ENCODE measurements at regions not wholly inside any gene's neighbourhood (a gene's known extent, or its start where the extent isn't known, plus 50 kb on each side); places are given as distances from the start of the nearest gene placed in this dataset.

- peaks cover 38% of the 10 kb centered on the region for H3K27me3 ChIP-seq (ENCODE audit: control insufficient read depth, insufficient read depth, low read length)
- no peaks in the 10 kb centered on the region for H3K4me1 ChIP-seq (ENCODE audit: control insufficient read depth, insufficient read depth, low read length)
- H3K9me3 ChIP-seq (replicated peaks; ENCODE audit: low read length), result no peaks in the 10 kb centered on the region
- H3K4me3 ChIP-seq (ENCODE audit: low read length), result no peak overlapping the region
- H3K36me3 ChIP-seq (ENCODE audit: insufficient read depth, low read length), result no peaks in the 10 kb centered on the region
- no peak overlapping the region for H3K9ac ChIP-seq (ENCODE audit: low read depth, low read length)
- H3K4me2 ChIP-seq (ENCODE audit: low read length), result no peak overlapping the region
Measured at GRCh38 chr14:53793790-53794505, 162.7 kb downstream of the BMP4 start.

DNA sequence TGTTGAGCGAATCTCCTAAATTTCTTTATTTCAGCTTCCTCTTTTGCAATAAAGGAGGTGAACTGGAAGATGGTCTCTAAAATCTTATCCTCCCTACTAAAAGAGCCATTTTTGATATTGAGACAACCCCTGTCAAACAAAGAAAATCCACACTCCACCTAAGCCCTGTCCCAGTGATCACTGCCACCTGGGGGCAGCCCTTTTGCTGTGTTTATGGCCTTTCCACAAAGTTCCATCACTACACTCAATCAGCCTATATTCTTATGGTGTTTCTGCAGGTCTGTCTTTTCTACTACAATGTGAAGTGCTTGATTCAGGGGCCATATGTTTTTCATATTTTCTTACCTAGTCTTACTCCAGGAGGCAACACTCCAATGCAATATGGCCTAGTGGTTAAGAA lies 163.7 kb downstream of the BMP4 start:
- no peak overlapping the region for H3K9ac ChIP-seq (ENCODE audit: low read depth, low read length)
- no peaks in the 10 kb centered on the region for H3K36me3 ChIP-seq (ENCODE audit: insufficient read depth, low read length)
- peaks cover 41% of the 10 kb centered on the region for H3K27me3 ChIP-seq (ENCODE audit: control insufficient read depth, insufficient read depth, low read length)
- H3K4me3 ChIP-seq (ENCODE audit: low read length), result no peak overlapping the region
- H3K9me3 ChIP-seq (replicated peaks; ENCODE audit: low read length), result no peaks in the 10 kb centered on the region
- no peaks in the 10 kb centered on the region for H3K4me1 ChIP-seq (ENCODE audit: control insufficient read depth, insufficient read depth, low read length)
- no peak overlapping the region for H3K4me2 ChIP-seq (ENCODE audit: low read length)

- Histone ChIP-seq H3K4me2 (ENCODE audit: low read length) (no peak overlapping the region), H3K27me3 (ENCODE audit: control insufficient read depth, insufficient read depth, low read length) (peaks cover 31% of the 10 kb centered on the region), H3K4me3 (ENCODE audit: low read length) (no peak overlapping the region), H3K9me3 (replicated peaks; ENCODE audit: low read length) (no peaks in the 10 kb centered on the region), H3K4me1 (ENCODE audit: control insufficient read depth, insufficient read depth, low read length) (no peaks in the 10 kb centered on the region), H3K36me3 (ENCODE audit: insufficient read depth, low read length) (no peaks in the 10 kb centered on the region), H3K9ac (ENCODE audit: low read depth, low read length) (no peak overlapping the region)
Measured at GRCh38 chr14:53790731-53791500, 165.7 kb downstream of the BMP4 start.

DNA sequence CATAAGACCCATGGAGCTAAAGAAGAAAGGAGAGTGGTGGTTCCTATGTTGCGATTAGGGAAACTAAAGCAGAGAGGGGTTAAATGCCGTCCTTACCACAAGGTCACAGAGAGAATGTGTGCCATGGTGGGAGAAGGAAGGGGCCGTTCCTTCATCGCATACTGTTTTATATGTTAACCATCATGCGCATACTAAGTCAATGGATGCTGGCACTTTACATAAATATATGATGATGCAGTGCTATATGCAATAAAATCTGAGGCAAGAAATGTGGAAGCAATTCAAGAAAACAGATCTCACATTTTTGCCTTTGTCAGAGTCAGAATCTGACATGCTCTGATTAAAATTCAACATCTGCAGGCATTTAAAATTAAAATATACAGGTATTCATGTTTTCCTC lies 168.1 kb downstream of the BMP4 start:
- no peaks in the 10 kb centered on the region for H3K4me1 ChIP-seq (ENCODE audit: control insufficient read depth, insufficient read depth, low read length)
- H3K4me3 ChIP-seq (ENCODE audit: low read length), result no peak overlapping the region
- no peaks in the 10 kb centered on the region for H3K36me3 ChIP-seq (ENCODE audit: insufficient read depth, low read length)
- H3K9me3 ChIP-seq (replicated peaks; ENCODE audit: low read length), result no peaks in the 10 kb centered on the region
- H3K27me3 ChIP-seq (ENCODE audit: control insufficient read depth, insufficient read depth, low read length), result peaks cover 22% of the 10 kb centered on the region
- H3K9ac ChIP-seq (ENCODE audit: low read depth, low read length), result no peak overlapping the region
- no peak overlapping the region for H3K4me2 ChIP-seq (ENCODE audit: low read length)

DNA sequence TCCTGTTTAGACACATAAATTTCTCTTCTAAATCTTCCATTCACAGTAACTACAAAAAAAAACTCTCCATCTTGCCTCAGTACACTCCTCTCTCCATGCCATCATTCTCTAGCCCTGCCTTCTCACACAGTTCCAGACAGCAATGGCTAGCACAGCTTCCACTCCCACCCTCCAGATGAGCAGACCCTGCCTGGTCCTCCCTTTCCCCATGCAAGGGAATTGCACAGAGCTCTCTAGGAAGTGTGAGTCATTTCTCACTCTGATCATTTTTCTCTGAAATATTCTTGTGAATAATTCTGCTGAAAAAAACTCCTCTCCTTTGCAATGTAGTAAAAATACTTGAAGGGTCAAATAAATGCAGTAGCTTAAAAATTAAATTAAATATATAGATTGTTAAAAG lies 170.6 kb downstream of the BMP4 start:
- Histone ChIP-seq H3K9ac (ENCODE audit: low read depth, low read length) (no peak overlapping the region), H3K4me1 (ENCODE audit: control insufficient read depth, insufficient read depth, low read length) (no peaks in the 10 kb centered on the region), H3K4me2 (ENCODE audit: low read length) (no peak overlapping the region), H3K27me3 (ENCODE audit: control insufficient read depth, insufficient read depth, low read length) (peaks cover 11% of the 10 kb centered on the region), H3K36me3 (ENCODE audit: insufficient read depth, low read length) (no peaks in the 10 kb centered on the region), H3K9me3 (replicated peaks; ENCODE audit: low read length) (no peaks in the 10 kb centered on the region), H3K4me3 (ENCODE audit: low read length) (no peak overlapping the region)

DNA sequence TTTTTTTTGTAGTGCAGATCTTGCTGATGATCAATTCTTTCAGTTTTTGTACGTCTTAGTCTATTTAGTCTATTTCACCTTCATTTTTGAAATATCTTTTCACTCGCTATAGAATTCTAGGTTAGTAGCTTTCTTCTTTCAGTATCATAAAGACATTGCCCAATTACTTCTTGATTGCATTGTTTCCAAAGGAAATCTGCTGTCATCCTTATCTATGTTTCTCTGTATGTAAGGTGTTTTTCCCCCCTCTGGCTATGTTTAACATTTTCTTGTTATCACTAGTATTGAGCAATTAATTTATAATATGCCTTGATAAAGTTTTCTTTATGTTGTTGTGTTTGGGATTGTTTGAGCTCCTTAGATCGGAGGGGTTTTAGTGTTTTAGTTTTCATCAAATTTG lies 171.9 kb downstream of the BMP4 start:
- no peaks in the 10 kb centered on the region for H3K9me3 ChIP-seq (replicated peaks; ENCODE audit: low read length)
- no peak overlapping the region for H3K4me3 ChIP-seq (ENCODE audit: low read length)
- H3K4me2 ChIP-seq (ENCODE audit: low read length), result no peak overlapping the region
- H3K36me3 ChIP-seq (ENCODE audit: insufficient read depth, low read length), result no peaks in the 10 kb centered on the region
- H3K9ac ChIP-seq (ENCODE audit: low read depth, low read length), result no peak overlapping the region
- H3K4me1 ChIP-seq (ENCODE audit: control insufficient read depth, insufficient read depth, low read length), result no peaks in the 10 kb centered on the region
- peaks cover 10% of the 10 kb centered on the region for H3K27me3 ChIP-seq (ENCODE audit: control insufficient read depth, insufficient read depth, low read length)

- Histone ChIP-seq H3K27me3 (ENCODE audit: control insufficient read depth, insufficient read depth, low read length) (peaks cover 10% of the 10 kb centered on the region), H3K4me2 (ENCODE audit: low read length) (no peak overlapping the region), H3K9me3 (replicated peaks; ENCODE audit: low read length) (no peaks in the 10 kb centered on the region), H3K4me1 (ENCODE audit: control insufficient read depth, insufficient read depth, low read length) (no peaks in the 10 kb centered on the region), H3K4me3 (ENCODE audit: low read length) (no peak overlapping the region), H3K9ac (ENCODE audit: low read depth, low read length) (no peak overlapping the region), H3K36me3 (ENCODE audit: insufficient read depth, low read length) (no peaks in the 10 kb centered on the region)
Measured at GRCh38 chr14:53783256-53783655, 173.4 kb downstream of the BMP4 start.

GRCh38 chr14:53780051-53780555 lies 176.5 kb downstream of the BMP4 start:
- H3K27me3 ChIP-seq (ENCODE audit: control insufficient read depth, insufficient read depth, low read length), result peaks cover 5% of the 10 kb centered on the region
- H3K9me3 ChIP-seq (replicated peaks; ENCODE audit: low read length), result no peaks in the 10 kb centered on the region
- H3K4me2 ChIP-seq (ENCODE audit: low read length), result no peak overlapping the region
- no peak overlapping the region for H3K9ac ChIP-seq (ENCODE audit: low read depth, low read length)
- H3K4me3 ChIP-seq (ENCODE audit: low read length), result no peak overlapping the region
- H3K4me1 ChIP-seq (ENCODE audit: control insufficient read depth, insufficient read depth, low read length), result no peaks in the 10 kb centered on the region
- no peaks in the 10 kb centered on the region for H3K36me3 ChIP-seq (ENCODE audit: insufficient read depth, low read length)

DNA sequence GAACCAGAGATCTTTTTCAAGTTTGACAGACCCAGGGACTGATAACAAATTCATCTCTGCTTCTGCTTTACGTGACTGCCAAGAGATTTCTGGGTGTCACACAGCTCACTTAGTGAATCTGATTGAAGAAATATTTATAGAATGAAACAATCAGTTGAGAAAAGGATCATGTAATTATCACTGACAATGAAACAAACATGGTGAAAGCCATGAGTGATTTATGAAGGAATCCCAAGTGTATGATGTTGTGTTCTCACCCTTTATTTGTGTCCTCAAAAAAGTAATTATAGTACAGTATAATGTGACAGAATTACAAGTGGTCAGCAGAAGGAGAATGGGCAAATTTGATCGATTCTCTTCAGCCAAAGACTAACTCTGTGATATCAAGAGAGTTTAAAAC lies 177.3 kb downstream of the BMP4 start:
- Histone ChIP-seq H3K9me3 (replicated peaks; ENCODE audit: low read length) (no peaks in the 10 kb centered on the region), H3K4me3 (ENCODE audit: low read length) (no peak overlapping the region), H3K9ac (ENCODE audit: low read depth, low read length) (no peak overlapping the region), H3K4me1 (ENCODE audit: control insufficient read depth, insufficient read depth, low read length) (no peaks in the 10 kb centered on the region), H3K27me3 (ENCODE audit: control insufficient read depth, insufficient read depth, low read length) (peaks cover 5% of the 10 kb centered on the region), H3K4me2 (ENCODE audit: low read length) (no peak overlapping the region), H3K36me3 (ENCODE audit: insufficient read depth, low read length) (no peaks in the 10 kb centered on the region)

DNA sequence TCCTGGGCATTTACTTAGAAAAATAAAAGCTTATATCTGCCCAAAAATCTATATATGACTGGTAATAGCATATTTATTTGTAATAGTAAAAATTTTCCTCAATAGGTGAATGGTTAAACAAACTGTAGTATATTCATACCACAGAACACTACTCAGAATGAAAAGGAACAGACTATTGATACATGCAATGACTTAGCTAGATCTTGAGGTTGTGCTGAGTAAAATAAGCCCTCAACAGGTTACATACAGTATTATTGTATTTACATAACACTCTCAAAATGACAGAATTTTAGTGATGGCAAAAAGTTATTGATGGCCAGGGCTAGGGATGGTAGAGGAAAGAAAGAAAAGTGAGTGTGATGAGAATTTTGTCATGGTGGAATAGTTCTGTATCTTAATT lies 178.4 kb downstream of the BMP4 start:
- Histone ChIP-seq H3K4me2 (ENCODE audit: low read length) (no peak overlapping the region), H3K4me3 (ENCODE audit: low read length) (no peak overlapping the region), H3K9ac (ENCODE audit: low read depth, low read length) (no peak overlapping the region), H3K4me1 (ENCODE audit: control insufficient read depth, insufficient read depth, low read length) (no peaks in the 10 kb centered on the region), H3K9me3 (replicated peaks; ENCODE audit: low read length) (no peaks in the 10 kb centered on the region), H3K27me3 (ENCODE audit: control insufficient read depth, insufficient read depth, low read length) (peaks cover 5% of the 10 kb centered on the region), H3K36me3 (ENCODE audit: insufficient read depth, low read length) (no peaks in the 10 kb centered on the region)

DNA sequence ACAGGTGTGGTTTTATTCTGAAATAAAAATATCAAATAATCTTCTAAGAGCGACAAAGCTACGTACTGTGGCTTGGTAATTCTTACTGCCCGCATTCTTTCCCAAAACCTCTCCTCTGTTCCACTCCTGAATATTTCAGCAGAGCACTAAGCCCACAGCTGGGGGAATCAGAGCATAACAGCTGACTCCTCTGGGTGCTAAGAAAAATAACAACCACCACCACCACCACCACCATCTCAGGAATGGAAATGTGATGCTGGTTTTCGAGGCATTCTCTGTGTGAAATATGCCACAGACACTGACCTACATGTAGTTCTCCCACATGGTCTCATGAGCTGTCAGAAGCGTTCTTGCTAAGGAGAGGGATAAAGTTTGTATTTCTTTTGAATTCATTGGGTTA lies 183.7 kb downstream of the BMP4 start:
- H3K4me2 ChIP-seq (ENCODE audit: low read length), result no peak overlapping the region
- H3K36me3 ChIP-seq (ENCODE audit: insufficient read depth, low read length), result no peaks in the 10 kb centered on the region
- no peaks in the 10 kb centered on the region for H3K4me1 ChIP-seq (ENCODE audit: control insufficient read depth, insufficient read depth, low read length)
- H3K9me3 ChIP-seq (replicated peaks; ENCODE audit: low read length), result no peaks in the 10 kb centered on the region
- no peak overlapping the region for H3K4me3 ChIP-seq (ENCODE audit: low read length)
- H3K9ac ChIP-seq (ENCODE audit: low read depth, low read length), result no peak overlapping the region
- peaks cover 6% of the 10 kb centered on the region for H3K27me3 ChIP-seq (ENCODE audit: control insufficient read depth, insufficient read depth, low read length)

- no peaks in the 10 kb centered on the region for H3K4me1 ChIP-seq (ENCODE audit: control insufficient read depth, insufficient read depth, low read length)
- H3K9me3 ChIP-seq (replicated peaks; ENCODE audit: low read length), result no peaks in the 10 kb centered on the region
- H3K27me3 ChIP-seq (ENCODE audit: control insufficient read depth, insufficient read depth, low read length), result peaks cover 6% of the 10 kb centered on the region
- no peak overlapping the region for H3K4me2 ChIP-seq (ENCODE audit: low read length)
- no peak overlapping the region for H3K4me3 ChIP-seq (ENCODE audit: low read length)
- H3K36me3 ChIP-seq (ENCODE audit: insufficient read depth, low read length), result no peaks in the 10 kb centered on the region
- no peak overlapping the region for H3K9ac ChIP-seq (ENCODE audit: low read depth, low read length)
Measured at GRCh38 chr14:53767566-53767965, 189.1 kb downstream of the BMP4 start.

All from skeletal muscle satellite cell (primary cell).